CD14-positive monocyte (primary cell): ENCODE measurements at regions not wholly inside any gene's neighbourhood (a gene's known extent, or its start where the extent isn't known, plus 50 kb on each side); places are given as distances from the start of the nearest gene placed in this dataset.
"Not testable (repeated sequence)": the region's sequence is repeated elsewhere in the genome, so short reads cannot be mapped to it uniquely, and the experiment has no call there.

ENCODE experiments used
- DNase-seq, 3 donors: peaks; one replicate each; pipeline ENCODE4 v3.0.0-alpha.2; 2011 to 2022
- H2AFZ ChIP-seq: 2 replicates; pipeline ENCODE4 v1.6.0; 2012; ENCODE audit warnings: mild to moderate bottlenecking, low read depth, low read length, inconsistent platforms; ENCODE audit not compliant: insufficient read depth, poor library complexity, severe bottlenecking
- H3K27ac ChIP-seq, 2 donors: 1 replicate in 1 of 2; 2 replicates in 1 of 2; pipeline ENCODE4 v1.5.1; 2012 to 2013; ENCODE audit warnings: low read length in 2 of 2, control low read depth in 1 of 2, inconsistent platforms in 1 of 2, low read depth in 1 of 2, mild to moderate bottlenecking in 1 of 2
- H3K27me3 ChIP-seq, 2 donors: one replicate each; pipeline versions ENCODE4 v1.6.0 to v1.6.1; 2011 to 2013; ENCODE audit warnings: low read length in 2 of 2; ENCODE audit not compliant: control insufficient read depth in 2 of 2, insufficient read depth in 2 of 2
- H3K36me3 ChIP-seq, 2 donors: replicated peaks in 1 of 2; 1 replicate in 1 of 2; 2 replicates in 1 of 2; pipeline versions ENCODE4 v1.5.1 to v1.6.1; 2012 to 2013; ENCODE audit warnings: low read length in 2 of 2, control low read depth in 1 of 2, inconsistent platforms in 1 of 2, mild to moderate bottlenecking in 1 of 2; ENCODE audit not compliant: insufficient read depth in 2 of 2, control insufficient read depth in 1 of 2
- H3K4me1 ChIP-seq, 2 donors: 1 replicate in 1 of 2; 2 replicates in 1 of 2; pipeline versions ENCODE4 v1.5.1 to v1.6.1; 2012 to 2013; ENCODE audit warnings: low read length in 2 of 2, control low read depth in 1 of 2, inconsistent platforms in 1 of 2, mild to moderate bottlenecking in 1 of 2, moderate library complexity in 1 of 2; ENCODE audit not compliant: insufficient read depth in 2 of 2, control insufficient read depth in 1 of 2
- H3K4me2 ChIP-seq: replicated peaks from 2 replicates; pipeline ENCODE3; 2012; ENCODE audit warnings: low read length, moderate library complexity, mild to moderate bottlenecking; ENCODE audit not compliant: poor library complexity, severe bottlenecking; ENCODE audit errors: extremely low read depth
- H3K4me3 ChIP-seq, 3 experiments: fragments of 200-600 bp in 1 of 3; sonication (generic) in 1 of 3; replicated peaks in 1 of 3; 1 replicate in 2 of 3; 2 replicates in 1 of 3; pipeline ENCODE4 v1.5.1; 2011 to 2013; ENCODE audit warnings: low read length in 3 of 3, mild to moderate bottlenecking in 3 of 3, control low read depth in 2 of 3, low read depth in 2 of 3, inconsistent platforms in 1 of 3, moderate library complexity in 1 of 3
- H3K79me2 ChIP-seq: 2 replicates; pipeline ENCODE4 v1.6.0; 2012; ENCODE audit warnings: mild to moderate bottlenecking, control low read depth, inconsistent platforms, low read length, moderate library complexity; ENCODE audit not compliant: insufficient read depth
- H3K9ac ChIP-seq: 2 replicates; pipeline ENCODE4 v1.6.0; 2017; ENCODE audit warnings: low read length, mild to moderate bottlenecking; ENCODE audit not compliant: insufficient read depth, poor library complexity, severe bottlenecking
- H3K9me3 ChIP-seq, 2 donors: replicated peaks in 1 of 2; 1 replicate in 1 of 2; 2 replicates in 1 of 2; pipeline versions ENCODE4 v1.5.1 to v1.6.1; 2012 to 2013; ENCODE audit warnings: low read length in 2 of 2, control low read depth in 1 of 2; ENCODE audit not compliant: control insufficient read depth in 1 of 2, insufficient read depth in 1 of 2
- H4K20me1 ChIP-seq: 2 replicates; pipeline ENCODE4 v1.6.0; 2012; ENCODE audit warnings: mild to moderate bottlenecking, low read length, control low read depth, moderate library complexity; ENCODE audit not compliant: insufficient read depth
- H3K27ac Mint-ChIP-seq, 7 donors: one replicate each; pipeline ENCODE4 v1.8.0; 2020; ENCODE audit warnings: mild to moderate bottlenecking in 7 of 7, mixed read lengths in 7 of 7, moderate library complexity in 6 of 7, inconsistent platforms in 2 of 7
- H3K27me3 Mint-ChIP-seq, 3 donors: one replicate each; pipeline ENCODE4 v1.8.0; 2021 to 2022; ENCODE audit warnings: low read depth in 3 of 3, mild to moderate bottlenecking in 3 of 3, mixed read lengths in 3 of 3, moderate library complexity in 3 of 3, inconsistent platforms in 1 of 3
- H3K36me3 Mint-ChIP-seq, 2 donors: one replicate each; pipeline ENCODE4 v1.8.0; 2020; ENCODE audit warnings: mixed read lengths in 2 of 2, inconsistent platforms in 1 of 2, mild to moderate bottlenecking in 1 of 2
- H3K4me1 Mint-ChIP-seq: one replicate; pipeline ENCODE4 v1.8.0; 2020; ENCODE audit warnings: mild to moderate bottlenecking, mixed read lengths
- H3K4me3 Mint-ChIP-seq, 2 donors: one replicate each; pipeline ENCODE4 v1.8.0; 2020; ENCODE audit warnings: mild to moderate bottlenecking in 2 of 2, mixed read lengths in 2 of 2, moderate library complexity in 1 of 2
- H3K9me3 Mint-ChIP-seq, 7 donors: one replicate each; pipeline ENCODE4 v1.8.0; 2020 to 2022; ENCODE audit warnings: mixed read lengths in 7 of 7, mild to moderate bottlenecking in 6 of 7, moderate library complexity in 6 of 7, inconsistent platforms in 2 of 7
- WGBS: methylation state at CpG from one replicate; pipeline ENCODE4 v1.1.5; 2013; ENCODE audit warnings: missing lambda C conversion rate; ENCODE audit not compliant: insufficient coverage; 5-methylcytosine and 5-hydroxymethylcytosine counted together
- intact Hi-C, 2 donors: fragments of 100-400 bp; cut with micrococcal nuclease; formaldehyde crosslinking; loops; one replicate each; pipeline versions ENCODE4 v1.15.0 to v1.15.1; 2023

DNA sequence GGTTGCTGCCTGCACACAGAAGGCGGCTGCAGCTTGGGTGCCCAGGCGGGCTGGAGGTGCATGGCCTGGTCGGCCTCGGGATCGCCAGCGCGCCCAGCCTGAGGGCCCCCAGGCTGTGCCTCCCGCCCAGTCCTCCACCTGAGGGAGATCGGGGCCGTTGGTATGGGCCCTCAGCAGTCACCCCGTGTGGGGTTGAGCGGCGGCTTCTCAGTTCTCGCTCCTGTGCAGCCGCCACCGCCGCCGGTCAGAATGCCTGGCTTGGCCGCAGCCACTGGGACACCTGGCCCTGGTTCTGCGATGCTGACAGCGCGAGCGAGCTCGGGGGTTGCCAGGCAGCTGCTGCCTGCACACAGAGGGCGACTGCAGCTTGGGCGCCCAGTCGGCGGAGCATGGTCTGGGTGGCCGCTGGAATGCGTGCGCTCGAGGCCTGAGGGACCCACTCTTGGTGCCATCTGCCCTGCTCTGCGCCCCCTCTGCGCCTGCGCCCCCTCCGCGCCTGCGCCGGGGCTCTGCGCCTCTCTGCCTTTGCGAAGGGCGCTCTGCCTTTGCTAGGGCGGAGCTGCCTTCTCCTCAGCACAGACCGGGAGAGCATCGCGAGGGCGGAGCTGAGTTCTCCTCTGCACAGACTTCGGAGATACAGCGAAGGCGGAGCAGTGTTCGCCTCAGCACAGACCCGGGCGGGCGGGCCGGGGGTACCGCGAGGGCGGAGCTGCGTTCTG lies 84.6 kb upstream of the ZNG1F start:
- H3K9me3 ChIP-seq, H3K79me2 ChIP-seq, H3K9ac ChIP-seq, H3K9me3 Mint-ChIP-seq, H3K4me1 Mint-ChIP-seq, intact Hi-C loops, H3K27ac Mint-ChIP-seq, H3K27ac ChIP-seq, H3K36me3 ChIP-seq, H3K36me3 Mint-ChIP-seq, H4K20me1 ChIP-seq, H3K4me1 ChIP-seq: not testable (repeated sequence)
- peak; percentile 15 to 37 (median 21) for DNase-seq
- peaks cover 4 to 16% (median 5%) of the 10 kb centered on the region in 3 donors for H3K27me3 Mint-ChIP-seq
- WGBS = 0% methylated on average over 8 of the region's 59 CpGs
- peak overlapping the region; percentile 73 to 82 for H3K4me3 Mint-ChIP-seq
- H2AFZ ChIP-seq = peak overlapping the region; percentile 53
- peak overlapping the region; percentile 14 to 77 (median 72) for H3K4me3 ChIP-seq
- H3K27me3 ChIP-seq = peaks cover 0 to 11% of the 10 kb centered on the region in 2 donors
- peak overlapping the region; percentile 52 for H3K4me2 ChIP-seq

DNA sequence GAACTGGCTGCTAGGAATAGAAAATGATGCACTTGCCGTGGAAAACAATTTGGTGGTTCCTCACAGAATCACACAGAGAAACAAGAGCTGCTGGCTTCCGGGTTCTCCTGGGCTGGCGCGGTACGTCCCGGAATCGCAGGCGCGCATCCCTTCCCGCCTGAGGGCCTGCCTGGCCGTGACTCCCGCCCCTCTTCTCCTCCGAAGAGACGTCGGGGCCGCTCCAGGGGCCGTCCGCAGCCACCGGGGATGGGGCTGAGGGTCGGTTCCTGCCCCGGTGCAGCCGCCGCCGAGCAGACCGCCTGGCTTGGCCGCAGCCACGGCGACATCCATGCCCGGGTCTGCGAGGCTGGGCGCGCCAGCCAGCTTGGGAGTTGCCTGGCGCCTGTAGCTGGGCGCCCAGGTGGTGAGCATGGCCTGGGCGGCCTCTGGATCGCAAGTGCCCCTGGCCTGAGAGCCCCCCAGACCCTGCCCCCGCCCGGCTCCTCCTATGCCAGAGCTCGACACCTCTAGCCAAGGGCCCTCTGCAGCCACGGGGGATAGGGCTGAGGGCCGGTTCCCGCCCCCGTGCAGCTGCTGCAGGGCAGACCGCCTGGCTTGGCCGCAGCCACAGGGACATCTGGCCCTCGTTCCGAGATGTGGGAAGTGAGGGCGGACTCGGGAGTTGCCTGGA lies 83.9 kb upstream of the ZNG1F start:
- H3K27ac ChIP-seq = not testable (repeated sequence)

DNA sequence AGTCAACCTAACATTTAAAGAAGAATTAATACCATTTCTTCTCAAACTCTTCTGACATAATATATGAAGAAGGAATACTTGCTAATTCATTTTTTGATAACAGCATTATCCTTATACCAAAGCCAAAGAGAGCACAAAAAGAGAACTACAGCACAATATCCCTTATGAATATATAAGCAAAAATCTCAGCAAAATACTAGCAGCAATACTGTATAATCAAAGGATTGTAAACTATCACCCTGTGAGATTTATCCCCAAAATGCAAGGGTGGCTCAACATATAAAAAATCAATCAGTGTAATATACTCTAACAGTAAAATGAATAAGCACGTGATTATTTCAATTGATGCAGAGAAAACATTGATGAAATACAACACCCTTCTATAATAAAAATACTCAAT lies 81.9 kb upstream of the ZNG1F start:
- H3K27ac ChIP-seq, H3K36me3 ChIP-seq, H3K4me3 ChIP-seq, H4K20me1 ChIP-seq, H3K79me2 ChIP-seq, H3K9me3 Mint-ChIP-seq, intact Hi-C loops, H3K9me3 ChIP-seq, H3K36me3 Mint-ChIP-seq, H3K4me1 ChIP-seq, H3K9ac ChIP-seq, DNase-seq, H3K4me2 ChIP-seq, H2AFZ ChIP-seq, H3K4me1 Mint-ChIP-seq, H3K27ac Mint-ChIP-seq: not testable (repeated sequence)
- peak overlapping the region in 1 of 2 donors; percentile 7 for H3K4me3 Mint-ChIP-seq
- no CpG with 5 or more reads among the region's 1 CpG for WGBS
- peaks cover 0 to 11% of the 10 kb centered on the region in 2 donors for H3K27me3 ChIP-seq
- peaks cover 10 to 24% (median 11%) of the 10 kb centered on the region in 3 donors for H3K27me3 Mint-ChIP-seq

More for the DNA sequence above, 83.9 kb upstream of the ZNG1F start:
- H3K9me3 ChIP-seq, H3K4me1 Mint-ChIP-seq, H4K20me1 ChIP-seq, H3K79me2 ChIP-seq, DNase-seq, H3K4me1 ChIP-seq, H3K27ac Mint-ChIP-seq, H3K9me3 Mint-ChIP-seq, H3K36me3 ChIP-seq, H3K4me2 ChIP-seq, H3K36me3 Mint-ChIP-seq, intact Hi-C loops: not testable (repeated sequence)
- peak overlapping the region; percentile 63 for H2AFZ ChIP-seq
- WGBS = 0% methylated on average over 8 of the region's 49 CpGs
- H3K27me3 ChIP-seq = peaks cover 0 to 11% of the 10 kb centered on the region in 2 donors
- H3K9ac ChIP-seq = peak overlapping the region; percentile 15
- peak overlapping the region in 1 of 2 donors; percentile 16 for H3K4me3 Mint-ChIP-seq
- peaks cover 4 to 16% (median 5%) of the 10 kb centered on the region in 3 donors for H3K27me3 Mint-ChIP-seq
- peak overlapping the region; percentile 9 to 70 (median 66) for H3K4me3 ChIP-seq

DNA sequence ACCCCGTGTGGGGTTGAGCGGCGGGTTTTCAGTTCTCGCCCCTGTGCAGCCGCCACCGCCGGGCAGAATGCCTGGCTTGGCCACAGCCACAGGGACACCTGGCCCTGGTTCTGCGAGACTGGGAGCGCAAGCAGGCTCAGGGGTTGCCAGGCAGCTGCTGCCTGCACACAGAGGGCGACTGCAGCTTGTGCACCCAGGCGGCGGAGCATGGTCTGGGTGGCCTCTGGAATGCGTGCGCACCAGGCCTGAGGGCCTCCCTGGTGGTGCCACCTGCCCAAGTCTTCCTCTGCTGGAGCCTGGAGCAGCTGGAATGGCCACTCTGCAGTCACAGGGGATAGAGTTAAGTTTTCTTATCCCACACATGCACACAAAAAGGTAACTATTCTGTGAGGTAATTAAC lies 80.4 kb upstream of the ZNG1F start:
- H3K79me2 ChIP-seq, H3K4me2 ChIP-seq, H3K4me3 ChIP-seq, H3K27me3 ChIP-seq, DNase-seq, H3K9me3 ChIP-seq, H3K9me3 Mint-ChIP-seq, H3K9ac ChIP-seq, H4K20me1 ChIP-seq, H2AFZ ChIP-seq, H3K36me3 Mint-ChIP-seq, H3K4me1 Mint-ChIP-seq, H3K4me3 Mint-ChIP-seq, H3K4me1 ChIP-seq, H3K36me3 ChIP-seq, H3K27ac ChIP-seq, H3K27ac Mint-ChIP-seq, intact Hi-C loops: not testable (repeated sequence)
- peaks cover 7 to 19% (median 9%) of the 10 kb centered on the region in 3 donors for H3K27me3 Mint-ChIP-seq
- no CpG with 5 or more reads among the region's 14 CpGs for WGBS
